SK-N-SH (cell line): ENCODE measurements at regions not wholly inside any gene's neighbourhood (a gene's known extent, or its start where the extent isn't known, plus 50 kb on each side); places are given as distances from the start of the nearest gene placed in this dataset.

Source experiments
- CTCF ChIA-PET: fragments of 300-600, 350-600 bp; formaldehyde crosslinking; extraction: SDS; loops from one replicate; lab custom pipeline; 2021; lab: Yijun Ruan, JAX
- POLR2A ChIA-PET: fragments of 350-600 bp; sonication (Branson Sonifier 250); formaldehyde crosslinking; extraction: SDS; loops from one replicate; lab custom pipeline; 2020; ENCODE audit warnings: antibody characterized with exemption, inconsistent platforms; lab: Yijun Ruan, JAX
- DNase-seq: peaks from one replicate; pipeline ENCODE4 v3.0.0; 2012
- H2AFZ ChIP-seq: fragments of 200-600 bp; sonication (generic); 2 replicates; pipeline ENCODE4 v1.8.1; 2016; ENCODE audit warnings: antibody characterized with exemption, mild to moderate bottlenecking, low read depth
- H3F3A ChIP-seq: fragments of 200-600 bp; sonication (generic); replicated peaks from 2 replicates; pipeline ENCODE3; 2016; ENCODE audit warnings: antibody characterized with exemption, mild to moderate bottlenecking; ENCODE audit not compliant: insufficient read depth
- H3K27ac ChIP-seq, 2 experiments: fragments of 200-500 bp in 1 of 2; fragments of 200-600 bp in 1 of 2; sonication (Bioruptor generic) in 1 of 2; sonication (generic), shearing (Covaris generic) in 1 of 2; 2 replicates each; pipeline versions ENCODE4 v1.5.1 to v1.6.1; 2014 to 2016; ENCODE audit warnings: low read depth in 2 of 2, inconsistent platforms in 1 of 2, low read length in 1 of 2, mild to moderate bottlenecking in 1 of 2, mixed read lengths in 1 of 2
- H3K27me3 ChIP-seq: fragments of 200-600 bp; sonication (generic), shearing (Covaris generic); 2 replicates; pipeline ENCODE4 v1.6.1; 2016; ENCODE audit warnings: mixed run types; ENCODE audit not compliant: insufficient read depth
- H3K36me3 ChIP-seq, 2 experiments: fragments of 200-500 bp in 1 of 2; fragments of 200-600 bp in 1 of 2; sonication (Bioruptor generic) in 1 of 2; sonication (generic) in 1 of 2; replicated peaks in 1 of 2; 2 replicates each; pipeline versions ENCODE3 to v1.5.1; 2014 to 2016; ENCODE audit warnings: low read length in 1 of 2, mild to moderate bottlenecking in 1 of 2; ENCODE audit not compliant: insufficient read depth in 2 of 2, control insufficient read depth in 1 of 2
- H3K4me1 ChIP-seq, 2 experiments: fragments of 200-500 bp in 1 of 2; fragments of 200-600 bp in 1 of 2; sonication (Bioruptor generic) in 1 of 2; sonication (generic), shearing (Covaris generic) in 1 of 2; 2 replicates each; pipeline versions ENCODE4 v1.5.1 to v1.6.1; 2014 to 2016; ENCODE audit warnings: low read depth in 1 of 2, low read length in 1 of 2, mixed run types in 1 of 2; ENCODE audit not compliant: insufficient read depth in 2 of 2, control insufficient read depth in 1 of 2
- H3K4me2 ChIP-seq: fragments of 200-600 bp; sonication (generic), shearing (Covaris generic); 2 replicates; pipeline ENCODE4 v1.6.1; 2017; ENCODE audit warnings: mixed run types
- H3K4me3 ChIP-seq, 2 experiments: fragments of 200-500 bp in 1 of 2; fragments of 200-600 bp in 1 of 2; sonication (Bioruptor generic) in 1 of 2; sonication (generic), shearing (Covaris generic) in 1 of 2; 2 replicates each; pipeline versions ENCODE4 v1.5.1 to v1.8.1; 2014 to 2016; ENCODE audit warnings: low read depth in 2 of 2, inconsistent platforms in 1 of 2, low read length in 1 of 2, mild to moderate bottlenecking in 1 of 2, mixed read lengths in 1 of 2, moderate library complexity in 1 of 2
- H3K79me2 ChIP-seq: fragments of 200-600 bp; sonication (generic); 2 replicates; pipeline ENCODE4 v1.8.1; 2017; ENCODE audit warnings: mild to moderate bottlenecking; ENCODE audit not compliant: insufficient read depth
- H3K9ac ChIP-seq: fragments of 200-600 bp; sonication (generic); 2 replicates; pipeline ENCODE4 v1.6.1; 2017; ENCODE audit warnings: mixed run types
- H3K9me2 ChIP-seq: fragments of 200-600 bp; sonication (generic); 2 replicates; pipeline ENCODE4 v1.6.1; 2017; ENCODE audit warnings: mixed run types
- H3K9me3 ChIP-seq: fragments of 200-600 bp; sonication (generic); 2 replicates; pipeline ENCODE4 v1.6.1; 2017; ENCODE audit warnings: mixed run types, mild to moderate bottlenecking, moderate library complexity
- H4K20me1 ChIP-seq: fragments of 200-600 bp; sonication (generic); 2 replicates; pipeline ENCODE4 v1.6.1; 2017; ENCODE audit warnings: mild to moderate bottlenecking, mixed run types; ENCODE audit not compliant: insufficient read depth
- CTCF ChIP-seq: fragments of 200-600 bp; sonication (generic); IDR thresholded peaks from 2 replicates; pipeline ENCODE4 v1.6.1; 2017; ENCODE audit warnings: antibody characterized with exemption, mild to moderate bottlenecking, moderate library complexity
- ELF1 ChIP-seq: IDR thresholded peaks from 2 replicates; pipeline ENCODE4 v1.4.0; 2012
- EP300 ChIP-seq, 2 experiments: IDR thresholded peaks; 2 replicates each; pipeline versions ENCODE4 v1.4.0 to v1.6.1; 2012; ENCODE audit warnings: borderline replicate concordance in 1 of 2, low read depth in 1 of 2, low read length in 1 of 2
- GATA2 ChIP-seq: sonication (generic); formaldehyde crosslinking; IDR thresholded peaks from 2 replicates; pipeline ENCODE4 v1.5.0; 2020; ENCODE audit warnings: mild to moderate bottlenecking, missing genetic modification reagents
- MXI1 ChIP-seq: IDR thresholded peaks from 2 replicates; pipeline ENCODE4 v1.6.1; 2012; ENCODE audit warnings: mild to moderate bottlenecking, low read depth, low read length, improper control_type of control experiment
- PBX3 ChIP-seq: IDR thresholded peaks from 2 replicates; pipeline ENCODE4; 2012
- POLR2AphosphoS5 ChIP-seq: IDR thresholded peaks from 2 replicates; pipeline ENCODE4 v1.6.1; 2012; ENCODE audit warnings: low read depth, low read length
- RAD21 ChIP-seq: IDR thresholded peaks from 2 replicates; pipeline ENCODE4 v1.6.1; 2012; ENCODE audit warnings: mild to moderate bottlenecking, low read length
- RCOR1 ChIP-seq: fragments of 150-350 bp; IDR thresholded peaks from 2 replicates; pipeline ENCODE4 v1.6.1; 2017; ENCODE audit warnings: antibody characterized with exemption, low read length
- REST ChIP-seq: IDR thresholded peaks from 2 replicates; pipeline ENCODE4 v1.6.1; 2012; ENCODE audit warnings: mild to moderate bottlenecking, low read depth, low read length, moderate library complexity
- RXRA ChIP-seq: IDR thresholded peaks from 2 replicates; pipeline ENCODE4 v1.4.0; 2012; ENCODE audit warnings: low read depth, mild to moderate bottlenecking, borderline replicate concordance
- SIN3A ChIP-seq: IDR thresholded peaks from 2 replicates; pipeline ENCODE4 v1.6.1; 2012; ENCODE audit warnings: low read depth, mild to moderate bottlenecking, low read length, moderate library complexity, borderline replicate concordance
- TAF1 ChIP-seq: IDR thresholded peaks from 2 replicates; pipeline ENCODE4 v1.6.1; 2012; ENCODE audit warnings: low read depth, mild to moderate bottlenecking, low read length, moderate library complexity, borderline replicate concordance
- TEAD4 ChIP-seq: IDR thresholded peaks from 2 replicates; pipeline ENCODE4 v1.4.0; 2012; ENCODE audit warnings: mild to moderate bottlenecking, borderline replicate concordance; ENCODE audit not compliant: insufficient read depth
- USF2 ChIP-seq: fragments of 150-350 bp; IDR thresholded peaks from 2 replicates; pipeline ENCODE4 v1.6.1; 2017; ENCODE audit warnings: antibody characterized with exemption, low read length, low read depth, borderline replicate concordance
- ZBTB33 ChIP-seq: IDR thresholded peaks from 2 replicates; pipeline ENCODE4 v1.4.0; 2012; ENCODE audit warnings: low read depth, borderline replicate concordance
- WGBS: methylation state at CpG from one replicate; pipeline ENCODE4 v1.1.6; 2017; ENCODE audit warnings: low lambda C conversion rate; 5-methylcytosine and 5-hydroxymethylcytosine counted together

- no peaks in the 10 kb centered on the region for H4K20me1 ChIP-seq
- H3K9me2 ChIP-seq, result no peaks in the 10 kb centered on the region
- 14% methylated on average over 1 of the region's 1 CpG for WGBS
- no peak overlapping the region for H3K9ac ChIP-seq
- H3K36me3 ChIP-seq, result no peaks in the 10 kb centered on the region
- no peaks in the 10 kb centered on the region for H3K79me2 ChIP-seq
- CTCF ChIA-PET, result no interaction called here
- TF ChIP-seq RAD21 (no peak), POLR2AphosphoS5 (no peak), CTCF (no peak), TEAD4 (no peak), PBX3 (no peak), RCOR1 (no peak), ELF1 (no peak), GATA2 (CRISPR knock-in tag) (no peak), RXRA (no peak), EP300 (IDR thresholded peaks at IDR 0.05; ENCODE audit: borderline replicate concordance in 1 of 2, low read depth in 1 of 2, low read length in 1 of 2) (no peak), MXI1 (no peak), ZBTB33 (no peak), USF2 (no peak), TAF1 (no peak), SIN3A (no peak), REST (no peak)
- H3K27ac ChIP-seq, result no peak overlapping the region
- POLR2A ChIA-PET, result no interaction called here
- DNase-seq, result no peak
- no peaks in the 10 kb centered on the region for H3K27me3 ChIP-seq
- H2AFZ ChIP-seq, result no peak overlapping the region
- H3K9me3 ChIP-seq, result no peaks in the 10 kb centered on the region
- H3K4me3 ChIP-seq, result no peak overlapping the region
- H3F3A ChIP-seq, result no peaks in the 10 kb centered on the region
- H3K4me1 ChIP-seq, result no peaks in the 10 kb centered on the region
- no peak overlapping the region for H3K4me2 ChIP-seq
These were observed 466.5 kb upstream of the GJE1 start for GRCh38 chr6:141666187-141666586.
